ENCODE measurements at regions not wholly inside any gene's neighbourhood (a gene's known extent, or its start where the extent isn't known, plus 50 kb on each side); places are given as distances from the start of the nearest gene placed in this dataset.

GRCh38 chr1:165036403-165036802 is 320.1 kb downstream of the LMX1A start:
- Histone ChIP-seq H3K79me2 (ENCODE audit: control insufficient read depth, insufficient read depth, low read length) (no peaks in the 10 kb centered on the region), H3K4me2 (ENCODE audit: insufficient read depth, low read length) (no peak overlapping the region), H4K20me1 (replicated peaks; ENCODE audit: control insufficient read depth, extremely low read depth, insufficient read depth, low read length) (no peaks in the 10 kb centered on the region), H3K9me1 (replicated peaks; ENCODE audit: control insufficient read depth, extremely low read depth, insufficient read depth, low read length) (no peaks in the 10 kb centered on the region), H3K4me1 (ENCODE audit: control insufficient read depth, extremely low read depth, insufficient read depth, low read length) (no peaks in the 10 kb centered on the region), H3K27me3 (ENCODE audit: control insufficient read depth in 2 of 2, insufficient read depth in 2 of 2, low read length in 2 of 2) (no peaks in the 10 kb centered on the region), H2AFZ (ENCODE audit: low read depth, low read length) (no peak overlapping the region), H3K36me3 (ENCODE audit: control insufficient read depth in 2 of 2, extremely low read depth in 1 of 2, insufficient read depth in 2 of 2, low read length in 2 of 2) (no peaks in the 10 kb centered on the region), H3K9ac (replicated peaks; ENCODE audit: extremely low read depth, insufficient read depth, low read length) (no peak overlapping the region), H3K9me3 (replicated peaks; ENCODE audit: control insufficient read depth, insufficient read depth, low read length) (no peaks in the 10 kb centered on the region), H3K4me3 (replicated peaks in 1 of 3; ENCODE audit: insufficient read depth in 1 of 3, low read depth in 1 of 3, low read length in 3 of 3) (no peak overlapping the region), H3K27ac (ENCODE audit: insufficient read depth, low read depth, low read length) (no peak overlapping the region)
- POLR2A ChIA-PET = no interaction called here
- DNase-seq (ENCODE audit: low read depth, low spot score) (no peak), FAIRE-seq (no peak)
- no TSS peak for BruUV-seq (replicated peaks)
- no peak for TF ChIP-seq JUN (IDR thresholded peaks at IDR 0.05; ENCODE audit: borderline replicate concordance, insufficient read depth, insufficient read length, low read depth)
- no peak for TF ChIP-seq MYC (IDR thresholded peaks at IDR 0.05; ENCODE audit: low read depth, low read length)
- TF ChIP-seq POLR2AphosphoS5 (IDR thresholded peaks at IDR 0.05; ENCODE audit: insufficient read depth, low read depth, low read length) = no peak
- no peak for TF ChIP-seq FOS (IDR thresholded peaks at IDR 0.05; ENCODE audit: borderline replicate concordance, insufficient read depth, low read length)
- TF ChIP-seq EZH2 (IDR thresholded peaks at IDR 0.05; ENCODE audit: borderline replicate concordance, low read depth, low read length, severe bottlenecking) = no peak
- no peak for TF ChIP-seq CTCF (IDR thresholded peaks at IDR 0.05; ENCODE audit: extremely low read depth in 1 of 2, insufficient read depth in 1 of 2, low read depth in 1 of 2, low read length in 2 of 2)
- no peak for TF ChIP-seq GATA2 (IDR thresholded peaks at IDR 0.05; ENCODE audit: insufficient read depth, insufficient read length, low read depth, low read length)
- TF ChIP-seq POLR2A (IDR thresholded peaks at IDR 0.05; ENCODE audit: low read depth, low read length) = no peak
- TF ChIP-seq MAX (IDR thresholded peaks at IDR 0.05; ENCODE audit: insufficient read depth, insufficient read length) = no peak
- dilution Hi-C loops (cut with MboI; ENCODE audit: extremely low pct_ligation_motif_present, low sequenced_read_pairs) (no loop called here), intact Hi-C loops (cut with micrococcal nuclease) (loop anchor here (1.0 kb wide), 1 partner anchor 9 kb away; no protein-coding TSS in a partner anchor)
- CTCF ChIA-PET = no interaction called here

Data from endothelial cell of umbilical vein (primary cell).